Activated T-helper 1 cell treated with anti-CD3 and anti-CD28 coated beads, Interleukin-12 subunit alpha, Interleukin-12 subunit beta, Interleukin-2, Interleukin-4 antibody, amounts not matched to agents 30 ng/mL and 10 ng/mL and 1 ng/mL, durations not matched to agents 14 hours and 24 hours and 36 hours (primary cell): ENCODE measurements at regions not wholly inside any gene's neighbourhood (a gene's known extent, or its start where the extent isn't known, plus 50 kb on each side); places are given as distances from the start of the nearest gene placed in this dataset.
"Not testable (repeated sequence)": the region's sequence is repeated elsewhere in the genome, so short reads cannot be mapped to it uniquely, and the experiment has no call there.

Source experiments
- DNase-seq: peaks from one replicate; pipeline ENCODE4 v3.0.0; 2021; ENCODE audit warnings: low spot score
- H3K27ac Mint-ChIP-seq: one replicate; pipeline ENCODE4 v1.8.0; 2021; ENCODE audit warnings: mild to moderate bottlenecking, mixed read lengths
- H3K27me3 Mint-ChIP-seq: one replicate; pipeline ENCODE4 v1.8.0; 2022; ENCODE audit warnings: mild to moderate bottlenecking, moderate library complexity, mixed read lengths; ENCODE audit not compliant: insufficient read depth
- H3K36me3 Mint-ChIP-seq: one replicate; pipeline ENCODE4 v1.8.0; 2021; ENCODE audit warnings: low read depth, mixed read lengths
- H3K4me1 Mint-ChIP-seq: one replicate; pipeline ENCODE4 v1.8.0; 2021; ENCODE audit warnings: low read depth, mixed read lengths
- H3K4me3 Mint-ChIP-seq: one replicate; pipeline ENCODE4 v1.8.0; 2021; ENCODE audit warnings: mild to moderate bottlenecking, moderate library complexity, mixed read lengths
- H3K9me3 Mint-ChIP-seq: one replicate; pipeline ENCODE4 v1.8.0; 2021; ENCODE audit warnings: mixed read lengths
- intact Hi-C: fragments of 100-400 bp; cut with micrococcal nuclease; formaldehyde crosslinking; loops from one replicate; pipeline ENCODE4 v1.15.1; 2024

DNA sequence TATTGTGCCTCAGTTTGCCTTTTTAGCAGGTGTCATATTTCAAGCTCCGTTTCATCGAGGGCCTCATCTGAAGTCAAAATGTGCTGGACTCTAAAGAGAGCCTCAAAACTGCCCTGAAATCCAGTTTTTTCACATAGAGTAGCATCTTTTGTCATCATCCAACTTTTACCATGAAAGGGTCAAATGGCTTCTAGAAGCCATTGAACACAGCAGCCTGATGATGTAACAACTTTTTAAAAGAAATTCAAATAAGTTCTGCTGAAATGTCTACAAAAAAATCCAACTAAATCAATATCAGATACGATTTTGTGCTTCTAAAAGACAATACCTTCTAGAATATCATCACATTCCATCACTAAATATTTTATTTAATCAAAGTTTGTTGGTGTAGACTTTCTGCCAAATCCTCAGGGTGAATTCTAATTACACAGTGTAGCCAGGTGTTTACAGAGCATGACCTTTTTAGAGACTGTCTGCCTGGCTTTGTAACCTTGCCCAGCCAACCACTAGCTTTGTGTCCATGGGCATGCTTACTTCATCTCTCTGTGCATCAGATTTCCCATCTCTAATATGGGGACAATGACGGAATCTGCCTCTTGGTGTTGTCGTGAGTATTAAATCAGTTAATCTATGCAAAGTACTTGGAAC is 505.0 kb downstream of the EBF1 start:
- intact Hi-C loops, result no loop called here
- no peak for DNase-seq
- no peak overlapping the region for H3K4me3 Mint-ChIP-seq
- H3K27me3 Mint-ChIP-seq, result no peaks in the 10 kb centered on the region
- H3K4me1 Mint-ChIP-seq, result no peaks in the 10 kb centered on the region
- no peaks in the 10 kb centered on the region for H3K36me3 Mint-ChIP-seq
- no peak overlapping the region for H3K27ac Mint-ChIP-seq
- no peaks in the 10 kb centered on the region for H3K9me3 Mint-ChIP-seq

DNA sequence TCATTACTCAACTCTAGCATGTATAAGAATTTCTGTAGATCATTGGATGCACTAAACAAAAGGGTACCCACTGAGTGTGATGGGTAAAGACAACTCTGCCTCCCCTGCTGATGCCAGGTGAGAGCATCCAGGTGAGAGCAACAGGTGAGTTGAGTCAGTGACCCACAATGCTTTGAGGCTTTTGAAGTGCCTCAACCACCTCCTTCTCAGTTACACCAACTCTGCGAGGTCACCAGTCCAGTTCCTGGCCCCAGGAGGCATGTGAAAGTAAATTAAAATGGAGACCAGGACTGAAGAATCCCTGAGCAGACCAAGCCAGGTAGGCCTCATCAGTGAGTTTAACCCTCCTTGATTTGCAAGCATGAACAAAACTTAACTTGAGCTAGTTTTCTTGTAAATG is 505.8 kb downstream of the EBF1 start:
- Mint-ChIP-seq H3K9me3 (no peaks in the 10 kb centered on the region), H3K4me1 (no peaks in the 10 kb centered on the region), H3K27me3 (no peaks in the 10 kb centered on the region), H3K27ac (no peak overlapping the region), H3K4me3 (no peak overlapping the region), H3K36me3 (no peaks in the 10 kb centered on the region)
- intact Hi-C loops, result no loop called here
- no peak for DNase-seq

DNA sequence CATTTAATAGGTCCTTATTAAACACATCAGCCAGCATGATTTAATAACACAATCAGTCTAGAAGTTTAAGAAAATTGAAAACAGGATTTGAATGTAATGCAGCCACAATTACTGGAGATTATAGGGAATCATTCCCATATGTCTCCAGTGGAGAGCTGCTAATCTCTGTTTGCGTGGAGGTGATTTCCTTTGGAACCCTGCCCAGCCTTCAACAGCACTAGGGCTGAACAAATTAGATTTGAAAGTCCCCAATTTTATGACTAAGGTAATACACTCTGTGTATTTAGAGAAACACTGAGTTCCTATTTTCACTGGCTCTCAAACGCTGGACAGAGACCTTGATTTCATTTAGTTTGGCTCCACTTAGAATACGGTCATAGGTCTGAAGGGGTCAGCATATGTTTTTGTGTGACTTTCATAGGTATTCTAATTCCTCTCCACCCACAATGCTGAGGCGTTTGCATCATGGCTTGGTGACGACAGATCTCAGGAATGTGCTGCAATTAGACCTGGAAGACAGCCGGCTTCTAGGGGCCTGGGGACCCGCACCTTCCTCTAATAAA is 508.3 kb downstream of the EBF1 start:
- Mint-ChIP-seq H3K4me1 (no peaks in the 10 kb centered on the region), H3K27me3 (no peaks in the 10 kb centered on the region), H3K36me3 (no peaks in the 10 kb centered on the region), H3K9me3 (no peaks in the 10 kb centered on the region), H3K27ac (no peak overlapping the region), H3K4me3 (no peak overlapping the region)
- DNase-seq, result no peak
- intact Hi-C loops, result no loop called here

DNA sequence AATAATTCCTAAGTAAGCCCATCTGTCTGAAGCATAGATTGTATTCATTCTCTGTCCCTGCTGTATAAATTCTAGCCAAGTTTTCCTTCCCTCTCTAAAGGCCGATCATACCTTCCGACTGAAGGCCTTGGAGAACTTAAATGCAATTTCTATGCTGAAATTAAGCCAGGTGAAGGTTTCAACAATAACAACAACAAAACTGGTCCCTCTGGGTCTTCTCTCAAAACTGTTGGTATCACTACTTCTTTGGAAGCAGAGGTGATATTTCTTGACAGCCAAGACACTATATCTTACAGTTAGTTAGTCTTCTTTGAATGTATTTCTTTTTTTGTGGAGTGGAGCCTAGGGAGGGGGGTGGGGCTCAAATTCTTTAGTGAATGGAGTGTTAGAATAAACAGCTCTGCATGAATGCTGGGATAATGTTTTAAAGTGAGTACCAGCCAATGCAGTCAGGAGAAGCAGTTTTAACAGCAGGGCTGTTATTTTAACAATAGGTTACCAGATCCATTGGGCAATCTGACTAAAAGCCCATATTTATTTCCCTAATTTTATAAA is 508.9 kb downstream of the EBF1 start:
- DNase-seq, result no peak
- intact Hi-C loops, result no loop called here
- no peak overlapping the region for H3K27ac Mint-ChIP-seq
- H3K36me3 Mint-ChIP-seq, result no peaks in the 10 kb centered on the region
- no peaks in the 10 kb centered on the region for H3K9me3 Mint-ChIP-seq
- H3K4me1 Mint-ChIP-seq, result no peaks in the 10 kb centered on the region
- no peaks in the 10 kb centered on the region for H3K27me3 Mint-ChIP-seq
- no peak overlapping the region for H3K4me3 Mint-ChIP-seq

DNA sequence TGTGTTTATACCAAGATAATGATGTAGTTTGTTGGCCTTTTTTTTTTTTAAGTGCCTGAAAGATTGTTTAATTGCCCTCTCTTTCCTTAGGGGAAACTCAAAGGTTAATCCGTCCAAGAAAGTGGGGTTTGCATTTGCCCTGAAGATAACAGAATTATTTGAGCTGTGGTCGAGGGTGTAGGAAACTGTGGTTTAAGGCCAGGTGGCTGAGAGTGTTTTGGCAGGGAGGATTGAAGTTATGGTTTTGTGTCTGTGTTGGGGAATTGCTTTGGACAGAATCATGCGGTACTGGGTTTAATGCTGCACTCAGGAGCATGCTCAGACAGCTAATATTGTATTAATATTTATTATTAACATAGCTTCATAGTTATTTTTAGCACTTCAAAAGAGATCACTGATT is 509.8 kb downstream of the EBF1 start:
- Mint-ChIP-seq H3K4me1 (no peaks in the 10 kb centered on the region), H3K27ac (no peak overlapping the region), H3K4me3 (no peak overlapping the region), H3K36me3 (no peaks in the 10 kb centered on the region), H3K27me3 (no peaks in the 10 kb centered on the region), H3K9me3 (peaks cover 6% of the 10 kb centered on the region)
- intact Hi-C loops, result no loop called here
- no peak for DNase-seq

DNA sequence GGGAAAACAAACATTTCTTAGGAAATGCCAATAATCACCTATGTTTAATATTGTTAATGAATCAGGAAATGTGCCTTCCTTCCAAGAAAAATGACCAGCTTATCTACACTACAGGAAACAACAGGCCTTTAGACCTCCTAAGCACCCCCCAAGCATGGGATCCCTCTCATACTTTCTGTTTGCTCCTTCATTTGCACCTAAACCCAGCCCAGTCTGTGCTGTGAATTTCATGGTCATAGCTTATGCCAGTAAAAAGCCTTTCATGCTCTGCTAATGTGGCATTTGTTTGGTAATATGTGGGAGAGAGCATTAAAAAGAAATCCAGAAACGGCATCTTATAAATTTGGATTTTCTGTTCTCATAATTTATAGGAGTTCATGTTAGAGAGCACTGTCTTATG is 511.1 kb downstream of the EBF1 start:
- H3K9me3 Mint-ChIP-seq, result peaks cover 10% of the 10 kb centered on the region
- H3K4me3 Mint-ChIP-seq, result no peak overlapping the region
- no peaks in the 10 kb centered on the region for H3K36me3 Mint-ChIP-seq
- no peak for DNase-seq
- no peak overlapping the region for H3K27ac Mint-ChIP-seq
- no peaks in the 10 kb centered on the region for H3K4me1 Mint-ChIP-seq
- no peaks in the 10 kb centered on the region for H3K27me3 Mint-ChIP-seq
- intact Hi-C loops, result no loop called here

DNA sequence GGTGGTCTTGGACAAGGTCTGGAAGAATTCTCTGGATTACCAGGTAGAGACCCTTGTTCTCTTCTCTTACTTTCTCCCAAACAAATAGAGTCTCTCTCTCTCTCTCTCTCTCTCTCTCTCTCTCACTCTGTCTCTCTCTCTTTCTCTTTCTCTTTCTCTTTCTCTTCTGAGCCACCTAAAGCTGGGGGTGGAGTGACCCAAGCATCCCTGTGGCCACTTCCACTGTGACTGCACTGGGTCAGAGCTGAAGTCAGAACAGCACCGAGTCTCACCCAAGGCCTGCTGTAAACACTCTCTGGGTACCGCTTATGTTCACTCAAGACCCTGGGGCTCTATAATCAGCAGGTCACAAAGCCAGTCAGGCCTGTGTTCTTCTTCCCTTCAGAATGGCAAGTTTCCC is 513.7 kb downstream of the EBF1 start:
- H3K27ac Mint-ChIP-seq, result no peak overlapping the region
- H3K4me3 Mint-ChIP-seq, result no peak overlapping the region
- H3K36me3 Mint-ChIP-seq, result no peaks in the 10 kb centered on the region
- H3K4me1 Mint-ChIP-seq, result no peaks in the 10 kb centered on the region
- intact Hi-C loops, result no loop called here
- H3K27me3 Mint-ChIP-seq, result no peaks in the 10 kb centered on the region
- DNase-seq, result no peak
- peaks cover 10% of the 10 kb centered on the region for H3K9me3 Mint-ChIP-seq

DNA sequence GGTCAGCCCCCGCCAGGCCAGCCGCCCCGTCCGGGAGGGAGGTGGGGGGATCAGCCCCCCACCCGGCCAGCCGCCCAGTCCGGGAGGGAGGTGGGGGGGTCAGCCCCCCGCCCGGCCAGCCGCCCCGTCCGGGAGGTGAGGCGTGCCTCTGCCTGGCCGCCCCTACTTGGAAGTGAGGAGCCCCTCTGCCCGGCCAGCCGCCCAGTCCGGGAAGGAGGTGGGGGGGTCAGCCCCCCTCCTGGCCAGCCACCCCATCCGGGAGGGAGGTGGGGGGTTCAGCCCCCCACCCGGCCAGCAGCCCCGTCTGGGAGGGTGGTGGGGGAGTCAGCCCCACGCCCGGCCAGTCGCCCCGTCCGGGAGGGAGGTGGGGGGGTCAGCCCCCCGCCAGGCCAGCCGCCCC is 517.0 kb downstream of the EBF1 start:
- H3K27me3 Mint-ChIP-seq, H3K4me1 Mint-ChIP-seq, H3K27ac Mint-ChIP-seq, DNase-seq, H3K4me3 Mint-ChIP-seq, intact Hi-C loops, H3K36me3 Mint-ChIP-seq: not testable (repeated sequence)
- H3K9me3 Mint-ChIP-seq, result peaks cover 17% of the 10 kb centered on the region

DNA sequence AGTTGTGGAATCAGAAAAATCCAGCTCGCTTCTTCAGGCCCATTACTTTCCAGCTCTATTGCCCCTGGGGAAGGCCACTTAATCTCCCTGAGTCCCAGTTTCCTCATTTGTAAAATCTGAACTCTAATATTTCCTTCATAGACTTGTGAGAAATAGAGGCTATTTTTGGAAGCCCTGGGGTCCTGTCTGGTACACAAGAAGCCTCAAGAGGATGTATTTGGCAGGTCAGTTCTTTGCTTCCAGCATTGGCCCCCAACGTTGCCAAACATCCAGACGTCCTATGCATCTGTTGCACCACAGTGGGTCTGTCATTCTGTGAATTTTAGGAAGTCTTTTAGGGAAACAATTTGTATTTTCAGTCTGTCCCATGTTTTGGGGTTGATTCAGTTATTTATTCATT is 525.9 kb downstream of the EBF1 start:
- no peaks in the 10 kb centered on the region for H3K27me3 Mint-ChIP-seq
- no peak overlapping the region for H3K27ac Mint-ChIP-seq
- DNase-seq, result no peak
- no peak overlapping the region for H3K4me3 Mint-ChIP-seq
- H3K4me1 Mint-ChIP-seq, result no peaks in the 10 kb centered on the region
- intact Hi-C loops, result no loop called here
- H3K36me3 Mint-ChIP-seq, result no peaks in the 10 kb centered on the region
- H3K9me3 Mint-ChIP-seq, result peaks cover 3% of the 10 kb centered on the region

DNA sequence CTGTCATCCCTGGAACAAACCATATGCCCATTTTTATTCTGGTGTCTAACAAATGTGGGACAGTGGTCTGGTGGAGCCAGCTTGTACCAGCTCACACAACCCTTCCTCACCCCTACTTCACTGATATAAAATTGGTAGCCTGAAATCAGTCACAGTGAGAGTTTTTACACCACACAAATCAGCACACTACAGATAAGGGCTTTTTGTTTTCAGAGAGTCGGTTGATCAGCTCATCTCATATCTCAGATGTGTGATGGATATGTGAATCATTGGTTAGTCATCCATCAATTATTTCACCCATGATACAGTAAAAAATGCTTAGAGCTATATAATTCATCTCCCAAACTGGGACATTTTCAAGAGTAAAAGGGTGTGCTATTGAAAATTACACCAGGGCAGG is 529.2 kb downstream of the EBF1 start:
- H3K4me1 Mint-ChIP-seq, result no peaks in the 10 kb centered on the region
- H3K4me3 Mint-ChIP-seq, result no peak overlapping the region
- intact Hi-C loops, result no loop called here
- no peak overlapping the region for H3K27ac Mint-ChIP-seq
- H3K27me3 Mint-ChIP-seq, result no peaks in the 10 kb centered on the region
- DNase-seq, result no peak
- H3K36me3 Mint-ChIP-seq, result no peaks in the 10 kb centered on the region
- no peaks in the 10 kb centered on the region for H3K9me3 Mint-ChIP-seq

DNA sequence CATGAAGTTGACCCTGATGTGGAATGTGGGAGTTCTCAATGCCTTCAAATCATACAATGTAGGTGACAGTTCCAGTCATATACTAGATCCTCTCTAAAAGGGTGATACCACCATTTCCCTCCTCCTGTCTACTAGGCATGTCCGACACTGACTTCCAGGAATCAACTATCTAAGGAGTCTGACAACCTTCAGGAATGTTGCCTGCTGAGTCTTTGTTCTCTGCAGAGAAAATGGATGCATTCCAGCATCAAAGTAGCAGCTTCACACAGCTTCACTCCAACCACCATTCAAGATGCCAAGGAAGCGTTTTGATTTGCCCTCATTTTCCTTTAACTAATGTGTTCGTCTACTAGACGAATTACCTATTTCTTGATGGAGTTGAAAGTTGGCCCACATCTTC is 530.2 kb downstream of the EBF1 start:
- intact Hi-C loops, result no loop called here
- Mint-ChIP-seq H3K9me3 (no peaks in the 10 kb centered on the region), H3K27ac (no peak overlapping the region), H3K36me3 (no peaks in the 10 kb centered on the region), H3K4me1 (no peaks in the 10 kb centered on the region), H3K27me3 (no peaks in the 10 kb centered on the region), H3K4me3 (no peak overlapping the region)
- DNase-seq, result no peak

DNA sequence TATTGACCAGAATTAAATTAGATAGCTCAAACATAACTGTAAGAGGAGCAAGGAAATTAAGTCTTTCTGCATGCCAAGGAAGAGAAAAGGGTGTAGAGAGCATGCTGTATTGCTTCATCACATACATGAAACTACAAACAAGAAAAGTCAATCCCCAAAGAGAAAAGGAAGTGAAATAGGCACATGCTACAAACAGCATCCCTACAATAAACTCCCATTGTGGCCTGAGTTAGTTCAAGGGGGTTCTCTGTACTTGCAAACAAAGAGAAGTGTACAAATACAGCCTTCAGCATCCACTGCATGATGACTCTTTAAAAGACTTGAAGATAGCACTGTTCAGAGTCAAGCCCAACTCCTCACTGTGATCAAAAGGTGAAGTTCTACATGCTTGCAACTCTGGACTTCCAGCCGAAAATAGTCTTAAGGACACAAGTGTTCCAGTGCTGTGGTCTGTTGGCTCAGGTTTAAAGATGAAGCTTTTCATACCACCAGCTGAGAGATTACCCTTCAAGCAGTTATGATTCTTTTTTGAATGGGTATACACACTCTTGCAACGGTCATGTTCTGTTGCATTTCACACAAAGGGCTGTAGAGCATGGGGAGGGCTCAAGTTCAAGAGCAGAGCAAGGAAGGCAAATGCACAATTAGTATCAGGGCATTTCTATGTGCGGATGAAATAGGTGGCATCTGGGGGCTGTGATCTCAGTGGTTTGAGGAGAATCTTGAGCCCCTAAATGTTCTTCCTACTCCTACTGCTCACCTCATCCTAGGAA is 534.5 kb downstream of the EBF1 start:
- H3K4me3 Mint-ChIP-seq, result no peak overlapping the region
- no peaks in the 10 kb centered on the region for H3K27me3 Mint-ChIP-seq
- DNase-seq, result no peak
- H3K27ac Mint-ChIP-seq, result no peak overlapping the region
- intact Hi-C loops, result no loop called here
- H3K36me3 Mint-ChIP-seq, result no peaks in the 10 kb centered on the region
- H3K4me1 Mint-ChIP-seq, result no peaks in the 10 kb centered on the region
- H3K9me3 Mint-ChIP-seq, result peaks cover 6% of the 10 kb centered on the region

DNA sequence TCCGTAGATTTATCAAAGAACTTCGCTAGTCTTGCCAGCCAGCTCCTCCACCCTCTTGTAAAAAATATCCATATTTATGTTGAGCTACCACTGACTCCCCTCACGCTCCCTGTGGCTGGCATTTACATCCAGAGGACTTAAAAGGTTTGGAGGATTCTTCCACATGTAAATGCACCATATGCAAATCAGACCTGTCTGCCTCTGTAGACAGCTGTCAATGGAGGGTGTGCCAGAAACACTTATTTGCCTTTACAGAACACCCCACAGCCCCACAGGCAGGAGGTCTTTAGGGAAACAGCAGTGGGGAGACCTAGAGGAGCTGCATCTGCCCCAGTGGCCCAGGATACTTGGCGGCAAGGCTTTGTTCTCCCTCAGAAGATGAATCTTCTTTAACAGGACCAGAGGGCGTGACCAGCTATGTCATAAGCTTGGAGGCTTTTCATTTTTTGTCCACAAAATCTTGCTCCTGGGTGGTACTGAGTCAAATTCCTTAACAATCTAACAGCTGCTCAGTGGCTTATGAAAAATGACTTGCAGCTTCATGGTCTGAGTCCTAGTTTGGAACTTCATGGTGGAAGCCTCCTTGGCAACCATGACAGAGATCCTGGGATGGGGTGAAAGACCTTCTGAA is 535.8 kb downstream of the EBF1 start:
- H3K27ac Mint-ChIP-seq, result no peak overlapping the region
- no peaks in the 10 kb centered on the region for H3K4me1 Mint-ChIP-seq
- no peak for DNase-seq
- intact Hi-C loops, result no loop called here
- no peaks in the 10 kb centered on the region for H3K36me3 Mint-ChIP-seq
- H3K27me3 Mint-ChIP-seq, result no peaks in the 10 kb centered on the region
- H3K9me3 Mint-ChIP-seq, result peaks cover 6% of the 10 kb centered on the region
- H3K4me3 Mint-ChIP-seq, result no peak overlapping the region
